CD4-positive, alpha-beta T cell treated with Interferon alpha-2 for 1 hour (primary cell): ENCODE measurements at regions not wholly inside any gene's neighbourhood (a gene's known extent, or its start where the extent isn't known, plus 50 kb on each side); places are given as distances from the start of the nearest gene placed in this dataset.

Source experiments
- DNase-seq, 2 donors: peaks; one replicate each; pipeline ENCODE4 v3.0.0-alpha.2; 2020 to 2022

DNA sequence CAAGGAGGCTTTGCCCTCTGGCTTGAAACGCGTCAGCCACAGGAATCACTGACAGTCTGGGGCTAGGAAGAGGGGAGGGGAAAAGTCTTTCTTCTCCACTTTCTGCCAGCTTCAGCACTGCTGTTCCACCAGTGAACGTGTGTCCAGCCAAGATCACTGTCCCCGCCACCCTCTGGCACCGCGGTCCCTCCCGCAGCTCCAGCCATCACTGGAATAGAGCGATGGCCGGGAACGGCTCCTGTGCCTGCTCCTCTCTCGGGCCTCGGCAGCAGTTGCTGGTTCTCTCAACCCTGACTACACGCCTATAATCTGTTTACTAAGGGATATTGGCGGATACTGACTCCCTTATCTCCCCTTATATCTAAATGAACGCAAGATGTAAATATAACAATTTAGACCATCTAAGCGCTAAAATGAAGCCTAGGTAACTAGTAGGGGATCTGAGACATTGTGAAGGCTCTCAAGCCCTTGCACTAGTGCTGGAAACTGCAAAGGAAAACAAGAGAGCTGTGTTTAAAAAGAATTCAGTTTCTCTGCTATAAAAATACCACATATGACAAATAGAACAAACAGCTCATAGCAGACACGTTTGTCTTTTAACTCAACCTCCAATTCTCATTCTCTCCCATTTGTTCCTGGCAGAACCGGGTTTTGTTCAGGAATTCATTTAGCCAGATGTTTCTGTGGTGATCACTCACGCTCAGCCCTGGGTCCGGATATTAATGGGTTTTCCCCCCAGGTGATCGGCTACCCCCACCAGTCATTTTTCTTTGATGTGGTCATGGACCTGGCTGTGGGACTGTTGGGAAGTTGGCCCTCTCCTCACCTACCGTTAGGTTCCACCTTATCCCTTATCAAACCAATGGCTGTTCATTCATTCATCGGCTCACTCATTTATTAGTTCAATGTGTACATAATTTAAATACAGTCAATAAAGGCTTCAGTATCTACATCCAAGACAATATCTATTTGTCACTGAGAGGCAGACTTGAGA, 149.8 kb downstream of the MED10 start:
- no peak for DNase-seq

DNA sequence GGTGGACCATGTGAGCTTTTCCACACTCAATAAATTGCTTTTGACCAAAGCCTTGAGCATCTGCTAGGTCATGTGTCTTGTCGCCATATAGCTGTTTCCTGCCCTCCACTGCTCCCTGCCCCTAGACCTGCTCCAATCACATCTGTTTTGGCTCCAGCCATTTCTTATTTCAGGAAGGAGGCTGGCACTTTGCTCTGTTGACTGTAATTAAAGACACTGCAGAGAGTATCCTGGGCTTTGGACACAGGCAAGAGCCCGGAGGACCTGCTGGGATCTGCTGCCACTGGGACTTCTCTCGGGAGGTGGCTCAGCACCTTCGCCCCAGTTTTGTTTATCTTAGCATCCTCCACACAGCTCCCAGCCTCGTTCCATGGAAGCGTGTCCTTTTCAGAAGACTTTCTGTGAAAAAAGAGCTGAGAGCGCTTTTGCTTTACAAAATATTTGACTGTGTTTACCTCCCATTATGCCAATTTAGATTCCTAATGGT, 153.2 kb downstream of the MED10 start:
- no peak for DNase-seq

GRCh38 chr5:6224406-6224805, 153.9 kb downstream of the MED10 start:
- DNase-seq: no peak

DNA sequence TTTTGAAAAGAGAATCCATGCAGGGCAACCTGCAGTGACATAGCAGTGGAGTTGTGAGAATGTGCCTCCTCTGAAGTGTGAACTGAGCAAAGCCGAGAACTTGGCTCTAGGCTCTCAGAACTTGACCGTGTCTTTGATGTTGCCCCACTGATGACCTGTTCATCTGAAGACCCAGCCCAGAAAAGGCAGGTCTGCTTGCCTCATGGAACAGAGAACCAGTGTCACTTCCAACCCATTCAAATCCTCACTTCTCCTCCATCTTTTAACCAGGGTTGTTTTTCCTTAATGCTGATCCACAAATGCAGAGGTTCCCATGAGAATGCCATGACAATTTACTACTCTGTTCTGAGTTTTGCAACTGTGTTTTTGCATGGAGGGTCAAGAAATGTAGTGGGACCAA, 155.4 kb downstream of the MED10 start:
- no peak for DNase-seq

DNA sequence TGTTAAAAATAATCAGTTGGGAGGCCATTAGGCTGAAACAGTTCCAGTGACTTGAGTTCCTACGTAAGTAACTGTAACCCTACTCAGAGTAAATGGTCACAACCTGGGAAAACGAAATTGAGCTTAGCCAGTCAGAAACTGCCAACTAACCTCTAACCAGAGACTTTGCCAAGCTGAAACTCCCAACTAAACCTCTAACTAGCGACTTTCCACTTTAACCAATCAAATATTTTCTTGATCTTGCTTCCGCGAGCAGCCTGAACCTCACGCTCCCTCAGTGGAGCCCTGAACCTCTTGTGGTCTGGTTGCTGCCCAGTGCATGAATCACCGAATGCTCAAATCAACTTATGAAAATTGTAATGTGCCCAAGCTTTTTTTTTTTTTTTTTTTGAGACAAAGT, 156.2 kb downstream of the MED10 start:
- no peak for DNase-seq

- no peak for DNase-seq
Measured at GRCh38 chr5:6221141-6221626, 157.2 kb downstream of the MED10 start.

DNA sequence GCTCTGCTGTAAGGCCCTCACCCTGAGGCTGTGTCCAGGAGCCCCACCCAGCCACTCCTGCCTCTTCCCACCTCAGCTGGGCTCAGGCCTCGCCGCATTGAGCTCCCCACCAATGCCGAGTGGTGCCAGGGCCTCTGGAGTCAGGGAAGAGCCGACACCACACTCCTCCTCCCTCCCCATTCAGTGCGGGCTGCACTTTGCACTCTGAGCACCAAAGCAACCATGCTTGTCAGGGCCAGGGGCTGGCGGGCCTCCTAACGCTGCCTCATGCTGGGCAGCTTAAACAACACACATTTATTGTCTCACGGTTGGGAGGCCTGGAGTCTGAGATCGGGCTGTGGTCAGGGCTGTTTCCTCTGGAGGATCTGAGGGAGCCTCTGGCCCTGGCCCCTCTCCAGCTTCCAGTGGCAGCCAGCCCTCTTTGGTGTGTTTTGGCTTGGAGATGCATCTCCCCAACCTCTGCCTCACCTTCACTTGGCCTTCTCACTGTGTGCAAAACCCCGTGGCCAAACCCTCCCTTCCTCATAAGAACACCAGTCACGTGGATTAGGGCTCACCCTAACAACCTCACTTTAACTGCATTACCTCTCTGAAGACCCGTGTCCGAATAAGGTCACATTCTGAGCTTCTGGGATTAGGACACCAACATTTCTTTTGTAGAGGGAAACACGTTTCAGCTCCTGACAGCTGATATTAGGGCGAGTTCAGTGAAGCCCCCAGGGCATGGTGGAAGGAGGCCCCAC, 157.8 kb downstream of the MED10 start:
- no peak for DNase-seq

DNA sequence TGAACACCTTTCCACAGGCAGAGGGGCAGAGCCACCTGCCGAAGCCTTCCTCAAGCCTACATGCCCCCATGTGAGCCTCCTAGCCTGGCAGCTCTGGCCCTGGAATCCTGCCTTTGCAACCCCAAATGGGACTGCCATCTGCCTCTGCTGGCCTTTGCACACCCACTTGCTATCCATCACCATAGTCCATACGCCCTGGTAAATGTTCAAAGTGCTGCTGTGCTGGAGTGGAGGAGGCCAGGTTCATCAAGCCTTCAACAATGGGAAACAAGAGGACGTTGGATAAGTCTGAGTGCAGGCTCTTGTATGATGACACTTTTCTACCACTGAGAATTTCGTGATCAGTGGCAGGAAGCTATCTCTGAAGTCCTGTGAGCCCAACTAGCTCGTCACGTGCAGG, 159.8 kb downstream of the MED10 start:
- DNase-seq: no peak

DNA sequence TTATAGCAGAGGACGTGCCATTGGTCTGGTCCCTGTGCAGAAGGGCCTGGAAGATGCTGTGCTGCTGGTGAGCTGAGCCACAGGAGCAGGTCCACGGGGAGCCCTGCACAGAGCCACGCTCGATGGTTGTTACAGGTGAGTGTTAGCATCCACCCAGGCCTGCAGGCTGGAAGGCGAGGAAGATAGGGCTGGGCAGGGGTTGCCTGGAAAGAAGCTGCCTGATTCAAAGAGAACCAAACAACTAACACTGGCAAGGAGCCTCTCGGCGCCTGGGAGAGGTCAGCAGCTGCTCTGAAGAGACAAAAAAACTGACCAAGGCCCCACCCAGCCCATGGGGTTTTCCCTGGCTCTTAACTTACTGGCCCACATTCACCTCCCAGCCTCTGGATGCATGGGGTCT, 160.2 kb downstream of the MED10 start:
- no peak for DNase-seq

GRCh38 chr5:6216471-6217075, 161.8 kb downstream of the MED10 start:
- no peak for DNase-seq

DNA sequence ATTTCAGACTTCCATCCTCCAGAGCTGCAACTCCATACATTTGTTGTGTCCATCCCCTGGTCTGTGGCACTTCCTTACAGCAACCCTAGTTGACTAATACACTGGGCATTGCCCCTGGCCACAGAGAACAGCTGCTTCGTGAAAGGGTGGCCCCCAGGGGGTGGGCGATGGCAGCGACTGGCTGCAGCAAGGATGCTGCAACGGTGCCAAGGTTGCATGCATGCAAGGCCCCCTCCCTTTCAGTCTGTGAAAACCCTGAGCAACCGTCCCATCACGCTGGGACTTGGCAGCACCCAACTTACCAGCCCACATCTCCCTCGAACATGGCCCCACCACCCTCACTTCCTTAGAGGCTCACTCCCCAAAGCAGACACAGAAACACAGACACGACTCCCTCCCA, 162.5 kb downstream of the MED10 start:
- DNase-seq: no peak

GRCh38 chr5:6212244-6212643, 166.1 kb downstream of the MED10 start:
- no peak for DNase-seq

- DNase-seq: no peak
Measured at GRCh38 chr5:6206501-6206900, 171.8 kb downstream of the MED10 start.

DNA sequence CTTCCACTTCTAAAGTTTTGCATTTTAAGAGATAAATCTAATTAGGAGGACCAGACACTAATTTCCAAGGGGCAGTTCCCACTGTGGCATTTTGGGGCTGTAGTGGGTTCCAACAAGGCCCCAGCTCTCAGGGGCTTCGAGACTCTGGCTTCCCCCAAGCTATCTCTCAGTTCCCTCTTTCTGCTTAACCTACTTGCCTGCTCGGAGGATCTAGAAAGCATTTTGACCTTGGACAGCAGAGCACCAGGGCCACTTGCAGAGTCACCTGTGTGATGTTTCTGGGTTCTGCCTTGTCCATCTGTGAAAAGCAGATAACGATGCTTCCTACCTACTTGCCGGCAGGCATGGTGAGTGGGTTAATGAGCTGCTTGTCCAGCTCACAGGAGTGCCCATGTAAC, 175.4 kb downstream of the MED10 start:
- no peak for DNase-seq

GRCh38 chr5:6202149-6202967, 176.0 kb downstream of the MED10 start:
- DNase-seq: no peak

DNA sequence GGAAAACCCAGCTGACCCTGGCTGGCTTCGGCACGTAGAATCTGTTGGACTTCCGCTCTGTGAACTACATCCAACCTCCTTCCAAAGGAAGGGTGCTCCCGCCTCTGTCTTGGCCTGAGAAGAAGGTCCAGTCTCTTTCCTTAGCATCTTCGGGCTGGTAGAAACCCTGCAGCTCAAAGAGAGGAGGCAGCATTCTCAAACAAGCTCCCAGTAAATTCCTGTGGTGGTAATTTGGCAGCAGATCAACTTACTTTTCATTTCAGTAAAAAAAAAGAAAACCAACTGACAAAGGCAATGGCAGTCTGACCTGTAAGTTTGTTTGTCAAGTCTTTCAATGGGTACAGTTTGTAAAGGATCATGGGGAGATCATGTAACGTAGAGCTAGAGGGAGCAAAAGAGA, 176.7 kb downstream of the MED10 start:
- no peak for DNase-seq

DNA sequence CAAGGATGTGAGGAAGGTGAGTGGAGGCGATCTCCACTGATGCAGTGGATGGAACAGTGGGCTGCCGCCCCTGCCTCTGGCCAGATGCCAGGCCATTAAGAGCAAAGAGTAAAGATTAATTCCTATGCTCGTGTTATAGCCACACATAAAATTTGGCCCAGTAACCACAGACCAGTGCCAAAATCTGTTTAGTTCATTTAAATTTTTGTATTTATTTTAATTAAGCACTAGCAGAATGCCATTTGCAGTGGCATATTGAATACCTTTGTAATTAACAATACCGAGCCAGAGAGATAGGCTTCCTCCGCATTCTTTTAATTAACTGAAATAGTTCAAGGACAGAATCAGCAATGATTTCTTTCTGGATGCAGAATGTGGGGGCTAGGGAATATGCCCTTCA, 179.8 kb downstream of the MED10 start:
- no peak for DNase-seq

GRCh38 chr5:6197427-6197826, 180.9 kb downstream of the MED10 start:
- DNase-seq: no peak

- DNase-seq: no peak
Measured at GRCh38 chr5:6195711-6196358, 182.5 kb downstream of the MED10 start.

DNA sequence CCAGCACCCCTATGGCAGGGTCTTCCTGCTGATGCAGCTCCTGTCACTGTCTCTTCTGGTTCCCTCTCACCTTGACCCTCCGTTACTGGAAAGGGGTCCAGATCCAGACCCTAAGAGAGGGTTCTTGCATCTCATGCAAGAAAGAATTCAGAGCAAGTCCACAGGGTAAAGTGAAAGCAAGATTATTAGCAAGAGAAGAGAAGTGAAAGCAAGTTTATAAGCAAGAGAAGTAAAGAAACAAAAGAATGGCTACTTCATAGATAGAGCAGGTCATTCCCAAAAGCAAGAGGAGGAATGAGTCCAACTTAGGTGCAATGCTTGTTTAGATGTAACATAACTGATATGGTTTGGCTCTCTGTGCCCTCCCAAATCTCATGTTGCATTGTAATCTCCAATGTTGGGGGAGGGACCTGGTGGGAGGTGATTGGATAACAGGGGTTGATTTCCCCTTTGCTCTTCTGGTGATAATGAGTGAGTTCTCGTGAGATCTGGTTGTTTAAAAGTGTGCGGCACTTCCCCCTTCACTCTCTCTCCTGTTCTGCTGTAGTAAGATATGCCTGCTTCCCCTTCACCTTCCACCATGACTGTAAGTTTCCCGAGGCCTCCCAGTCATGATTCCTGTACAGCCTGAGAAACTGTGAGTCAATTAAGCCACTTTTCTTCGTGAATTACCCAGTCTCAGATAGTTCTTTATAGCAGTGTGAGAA, 183.3 kb downstream of the MED10 start:
- DNase-seq: no peak

DNA sequence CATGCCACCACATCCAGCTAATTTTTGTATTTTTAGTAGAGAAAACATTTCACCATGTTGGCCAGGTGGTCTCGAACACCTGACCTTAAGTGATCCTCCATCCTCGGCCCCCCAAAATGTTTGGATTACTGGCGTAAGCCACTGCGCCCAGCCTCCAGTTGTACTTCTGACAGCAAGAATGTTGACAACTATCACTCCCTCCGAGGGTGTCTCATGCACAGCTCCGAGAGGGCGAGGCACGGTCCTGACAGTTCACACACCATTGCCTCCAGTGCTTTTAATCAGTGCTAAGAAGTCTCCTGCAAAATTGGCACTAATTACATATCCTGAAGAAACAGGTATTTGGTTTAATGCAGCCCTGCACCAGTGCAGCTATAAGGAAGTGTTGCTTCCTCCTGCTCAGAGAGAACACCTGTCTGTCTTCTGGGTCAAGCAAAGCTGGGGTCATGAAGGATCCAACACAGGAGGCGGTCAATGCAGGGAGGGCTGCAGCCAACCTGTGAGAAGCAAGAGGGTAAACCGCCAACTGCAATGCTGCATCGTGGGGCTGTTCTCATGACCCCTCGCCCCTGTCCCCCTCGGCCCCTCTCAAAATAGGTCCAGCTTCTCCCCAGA, 184.0 kb downstream of the MED10 start:
- DNase-seq: no peak
